KOPT-K1 (cell line): ENCODE measurements at regions not wholly inside any gene's neighbourhood (a gene's known extent, or its start where the extent isn't known, plus 50 kb on each side); places are given as distances from the start of the nearest gene placed in this dataset.

Experiments used
- H3K27ac ChIP-seq: fragments of 200-600 bp; sonication (generic); 2 replicates; pipeline ENCODE4 v1.5.1; 2016; ENCODE audit warnings: antibody characterized with exemption, mild to moderate bottlenecking, low read depth, low read length; ENCODE audit not compliant: poor library complexity, severe bottlenecking
- H3K36me3 ChIP-seq: fragments of 200-600 bp; sonication (generic); 2 replicates; pipeline ENCODE4 v1.5.1; 2017; ENCODE audit warnings: antibody characterized with exemption, mild to moderate bottlenecking, low read length, moderate library complexity; ENCODE audit not compliant: insufficient read depth
- H3K9me3 ChIP-seq: fragments of 200-600 bp; sonication (generic); 2 replicates; pipeline ENCODE4 v1.5.1; 2017; ENCODE audit warnings: antibody characterized with exemption, low read length, mild to moderate bottlenecking; ENCODE audit not compliant: insufficient read depth, poor library complexity, severe bottlenecking

DNA sequence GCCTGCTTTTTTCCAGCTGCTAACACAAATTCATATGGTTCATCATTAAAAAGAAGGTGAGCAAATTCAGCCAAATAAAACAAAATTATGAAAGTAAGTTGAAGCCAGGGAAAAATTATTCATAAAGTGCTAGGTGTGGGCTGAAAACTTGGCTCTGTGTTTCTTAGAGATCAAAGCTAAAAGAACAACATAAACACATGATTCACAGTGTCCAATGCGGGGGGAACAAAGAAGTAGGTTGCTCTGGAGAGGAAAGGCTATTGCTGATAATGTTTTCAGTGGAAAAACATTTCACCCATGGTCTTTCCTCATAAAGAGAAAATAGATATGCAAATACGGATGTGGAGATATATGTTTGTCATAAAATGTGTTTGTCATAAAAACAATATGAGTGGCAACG is 1691.5 kb upstream of the SLC10A2 start:
- Histone ChIP-seq H3K9me3 (no peaks in the 10 kb centered on the region), H3K27ac (no peak overlapping the region), H3K36me3 (no peaks in the 10 kb centered on the region)

DNA sequence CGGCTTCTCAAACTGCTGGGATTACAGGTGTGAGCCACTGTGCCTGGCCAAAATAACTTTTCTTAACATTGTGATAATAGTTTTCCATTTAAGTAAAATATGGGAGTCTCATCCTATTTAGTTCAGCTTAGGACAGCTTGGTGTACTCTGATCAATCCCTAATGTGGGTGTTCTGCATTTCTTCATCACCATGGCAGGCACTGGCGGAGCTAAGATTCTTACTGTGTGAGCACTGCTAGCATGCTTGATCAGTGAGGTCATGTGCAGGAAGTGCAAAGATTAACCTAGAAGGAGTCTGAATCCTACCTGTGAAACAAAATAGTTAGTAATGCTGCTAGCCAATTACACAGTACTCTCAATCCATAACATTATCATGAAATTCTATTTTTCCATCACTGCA is 1684.2 kb upstream of the SLC10A2 start:
- Histone ChIP-seq H3K36me3 (no peaks in the 10 kb centered on the region), H3K9me3 (no peaks in the 10 kb centered on the region), H3K27ac (no peak overlapping the region)

DNA sequence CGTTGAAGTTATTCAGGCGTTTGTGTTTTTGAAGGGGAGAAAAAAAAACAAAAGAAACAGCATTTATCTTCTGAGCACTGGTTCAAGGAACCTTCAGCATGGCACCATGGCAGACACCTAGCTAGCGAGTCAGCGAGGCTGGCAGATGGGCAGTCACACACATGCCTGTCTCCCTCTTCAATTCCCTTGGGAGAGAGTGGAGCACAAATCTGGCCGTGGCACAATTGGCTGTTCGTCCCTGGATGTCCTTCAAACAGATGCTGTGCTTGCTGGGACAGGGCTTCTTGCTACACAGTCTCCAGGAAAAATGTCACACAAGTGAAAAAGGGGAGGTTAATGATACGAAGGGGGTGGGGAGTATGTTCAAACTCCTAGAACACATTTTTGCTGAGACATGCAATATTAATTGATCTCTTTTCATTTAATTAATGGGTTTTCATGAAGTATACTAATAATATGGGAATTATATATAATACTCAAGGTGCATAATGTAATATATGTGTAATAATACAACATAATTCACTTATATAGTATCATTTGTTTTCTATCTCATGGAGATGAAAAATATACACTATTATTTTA is 1674.5 kb upstream of the SLC10A2 start:
- H3K9me3 ChIP-seq = no peaks in the 10 kb centered on the region
- H3K27ac ChIP-seq = no peak overlapping the region
- H3K36me3 ChIP-seq = no peaks in the 10 kb centered on the region

DNA sequence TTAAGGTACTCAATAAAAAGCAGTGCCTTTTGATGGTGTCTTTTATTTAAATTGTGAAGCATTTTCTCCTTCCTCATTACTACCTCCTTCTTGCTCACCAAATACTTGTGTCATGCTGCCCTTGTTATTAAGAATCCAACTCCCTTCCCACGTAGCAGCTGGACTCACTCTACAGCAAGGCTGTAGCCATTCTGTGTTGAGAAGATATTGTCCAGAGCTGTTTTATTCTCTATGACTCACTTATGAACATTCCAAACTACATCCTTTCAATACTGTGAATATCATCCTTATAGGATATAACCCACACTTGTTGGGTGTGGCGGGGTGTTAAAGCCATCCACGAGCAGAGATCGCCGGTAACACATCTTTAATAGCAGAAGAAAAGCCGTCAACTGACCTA is 1671.5 kb upstream of the SLC10A2 start:
- no peaks in the 10 kb centered on the region for H3K36me3 ChIP-seq
- no peaks in the 10 kb centered on the region for H3K9me3 ChIP-seq
- H3K27ac ChIP-seq = no peak overlapping the region

DNA sequence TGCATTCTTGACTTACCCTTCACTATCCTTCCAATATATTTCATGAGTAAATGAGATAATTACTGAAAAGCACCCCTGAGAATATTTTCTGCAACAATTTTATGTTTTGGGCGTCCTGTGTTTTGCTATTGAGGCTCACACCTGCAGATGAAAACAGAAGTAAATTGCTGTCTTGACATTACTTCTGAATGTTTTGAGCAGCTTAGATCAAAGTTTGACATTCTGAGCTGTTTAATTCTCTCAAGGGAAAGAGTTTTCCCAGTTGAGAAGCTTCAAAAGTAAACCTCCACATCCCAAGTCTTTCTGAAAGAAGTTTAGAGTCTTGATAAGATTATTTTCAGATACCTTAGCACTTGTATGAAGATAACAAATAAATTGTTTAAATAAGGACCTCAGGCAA is 1667.2 kb upstream of the SLC10A2 start:
- H3K9me3 ChIP-seq = peaks cover 3% of the 10 kb centered on the region
- no peaks in the 10 kb centered on the region for H3K36me3 ChIP-seq

DNA sequence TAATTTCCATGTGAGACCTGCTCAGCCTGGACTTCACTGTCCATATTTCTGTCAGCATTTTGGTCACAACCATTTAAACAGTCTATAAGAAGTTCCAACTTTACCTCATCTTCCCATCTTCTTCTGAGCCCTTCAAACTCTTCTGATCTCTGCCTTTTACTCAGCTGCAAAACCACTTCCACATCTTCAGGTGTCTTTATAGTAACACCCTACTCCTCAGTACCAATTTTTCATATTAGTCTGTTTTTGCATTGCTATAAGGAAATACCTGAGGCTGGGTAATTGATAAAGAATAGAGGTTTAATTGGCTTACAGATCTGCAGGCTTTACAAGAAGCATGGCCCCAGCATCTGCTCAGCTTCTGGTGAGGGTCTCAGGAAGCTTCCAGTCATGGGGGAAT is 1648.9 kb upstream of the SLC10A2 start:
- peaks cover 8% of the 10 kb centered on the region for H3K9me3 ChIP-seq
- H3K27ac ChIP-seq = no peak overlapping the region
- H3K36me3 ChIP-seq = no peaks in the 10 kb centered on the region

More for the DNA sequence above, 1667.2 kb upstream of the SLC10A2 start:
- no peak overlapping the region for H3K27ac ChIP-seq

DNA sequence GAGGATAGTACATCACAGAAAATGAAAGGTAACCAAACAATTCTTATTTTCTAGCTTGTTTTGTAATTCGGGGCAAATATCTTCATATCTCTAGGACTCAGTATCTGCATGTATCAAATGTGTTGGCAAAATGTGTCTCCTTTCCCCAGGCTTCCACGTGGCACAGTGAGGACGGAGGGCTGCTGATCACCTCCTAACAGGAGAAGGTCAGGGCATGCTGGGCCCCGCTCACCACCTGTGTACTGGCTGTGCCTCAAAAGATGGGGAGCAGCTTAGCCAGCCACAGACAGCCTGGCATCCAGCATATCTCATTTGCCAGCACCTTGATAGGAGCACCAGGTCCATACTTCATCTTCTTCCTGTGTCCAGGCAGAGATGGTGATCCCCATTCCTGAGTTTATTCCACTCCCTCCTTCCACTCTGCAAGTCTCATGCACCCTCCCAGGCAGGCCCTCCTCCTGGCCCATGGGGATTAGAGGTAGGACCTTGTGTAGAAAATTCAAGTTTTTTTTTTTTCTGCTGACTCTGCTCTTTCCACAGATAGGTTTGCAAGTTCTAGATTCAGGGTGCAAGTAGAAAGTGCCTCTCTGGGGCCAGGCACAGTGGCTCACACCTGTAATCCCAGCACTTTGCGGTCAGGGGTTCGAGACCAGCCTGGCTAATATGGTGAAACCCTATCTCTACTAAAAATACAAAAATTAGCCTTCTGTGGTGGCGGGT is 1639.0 kb upstream of the SLC10A2 start:
- H3K27ac ChIP-seq = no peak overlapping the region
- H3K36me3 ChIP-seq = no peaks in the 10 kb centered on the region
- H3K9me3 ChIP-seq = no peaks in the 10 kb centered on the region

DNA sequence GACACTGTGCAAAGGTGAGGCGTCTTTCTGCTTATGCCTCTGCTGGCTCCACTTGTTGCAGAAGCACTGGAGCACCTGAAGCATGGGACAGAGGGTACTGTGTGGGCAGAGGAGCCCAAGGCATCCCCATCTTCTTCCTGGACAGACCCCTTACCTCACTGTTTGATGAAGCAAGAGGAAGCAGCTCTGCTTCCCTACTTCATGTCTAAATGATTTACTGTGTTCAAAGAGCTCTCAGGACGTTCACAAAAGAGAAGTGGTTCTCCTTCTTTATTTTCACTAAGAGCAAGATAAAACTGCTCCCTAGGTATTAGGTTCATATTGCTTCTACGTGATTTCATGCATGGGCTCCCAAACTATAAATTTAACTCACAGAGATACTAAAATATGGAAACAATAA is 1635.4 kb upstream of the SLC10A2 start:
- H3K9me3 ChIP-seq = no peaks in the 10 kb centered on the region
- H3K27ac ChIP-seq = no peak overlapping the region
- no peaks in the 10 kb centered on the region for H3K36me3 ChIP-seq

DNA sequence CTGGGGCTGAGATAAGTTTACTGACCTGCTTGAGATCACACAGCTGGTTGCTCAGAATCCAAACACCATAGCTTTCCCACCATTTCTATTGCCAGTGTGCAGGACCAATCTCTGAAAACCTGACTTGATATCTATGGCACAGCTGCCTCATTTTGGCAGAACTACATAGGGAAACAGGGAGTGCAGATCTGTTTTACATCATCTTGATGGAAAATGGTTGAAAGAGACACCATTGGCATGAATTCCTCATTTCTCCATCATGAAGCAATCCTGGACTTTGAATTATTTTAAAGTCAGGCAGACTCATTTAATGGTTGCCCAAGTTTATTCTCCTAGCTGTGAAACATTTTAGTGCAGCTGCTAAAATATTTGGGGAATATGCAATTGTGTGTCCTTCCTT is 1628.2 kb upstream of the SLC10A2 start:
- H3K36me3 ChIP-seq = no peaks in the 10 kb centered on the region
- peaks cover 4% of the 10 kb centered on the region for H3K9me3 ChIP-seq
- H3K27ac ChIP-seq = no peak overlapping the region

DNA sequence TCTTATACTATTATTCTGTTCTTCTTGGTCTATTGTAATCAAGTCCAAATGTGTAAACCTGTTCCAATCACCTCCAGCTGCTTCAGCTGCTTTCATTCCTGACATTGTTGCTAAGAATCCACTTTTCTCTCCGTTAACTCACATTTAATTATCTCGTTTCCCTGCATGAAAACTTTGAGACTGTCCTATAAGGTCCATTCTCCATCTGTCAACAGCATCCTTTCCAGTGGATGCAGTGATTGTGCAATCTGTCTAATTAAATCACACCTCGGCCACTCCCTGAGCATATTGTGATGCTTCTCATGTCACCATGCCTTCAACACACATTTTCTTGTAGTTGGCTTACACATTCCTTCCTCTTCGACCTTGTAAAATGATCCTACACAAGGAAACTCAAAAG is 1626.9 kb upstream of the SLC10A2 start:
- Histone ChIP-seq H3K27ac (no peak overlapping the region), H3K9me3 (peaks cover 4% of the 10 kb centered on the region), H3K36me3 (no peaks in the 10 kb centered on the region)

DNA sequence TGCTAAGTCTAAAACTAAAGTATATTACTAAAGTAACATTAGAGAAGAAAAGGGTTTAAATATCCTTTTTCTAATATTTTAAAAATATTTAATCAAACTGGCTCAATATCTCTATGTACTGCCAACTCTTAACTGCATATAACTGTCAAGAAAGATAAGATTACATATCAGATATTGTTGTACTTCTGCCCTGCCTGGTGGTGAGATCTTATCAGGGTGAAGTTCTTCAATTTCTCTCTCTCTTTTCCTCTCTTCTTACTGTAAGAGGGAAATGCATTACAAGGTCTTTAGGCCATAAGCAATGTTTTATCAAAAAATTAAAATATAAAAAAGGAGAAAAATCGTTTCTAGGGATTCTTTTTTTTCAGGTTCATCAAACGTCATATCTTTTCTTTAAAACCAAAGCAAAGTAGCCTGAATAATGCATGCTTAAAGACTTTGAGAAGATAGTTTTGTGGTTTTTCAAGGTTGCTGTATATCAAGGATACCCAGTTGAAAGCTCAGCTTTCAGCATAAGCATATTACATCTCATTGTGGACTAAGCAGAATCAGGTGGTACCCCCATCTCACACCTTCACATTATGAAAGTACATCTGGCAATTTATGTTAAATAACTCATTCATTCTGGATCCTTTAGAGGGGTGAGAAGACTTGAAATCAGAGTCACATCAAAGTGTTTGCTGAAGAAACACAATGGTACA is 1625.7 kb upstream of the SLC10A2 start:
- Histone ChIP-seq H3K36me3 (no peaks in the 10 kb centered on the region), H3K9me3 (peaks cover 4% of the 10 kb centered on the region), H3K27ac (peak overlapping the region; percentile 42)

DNA sequence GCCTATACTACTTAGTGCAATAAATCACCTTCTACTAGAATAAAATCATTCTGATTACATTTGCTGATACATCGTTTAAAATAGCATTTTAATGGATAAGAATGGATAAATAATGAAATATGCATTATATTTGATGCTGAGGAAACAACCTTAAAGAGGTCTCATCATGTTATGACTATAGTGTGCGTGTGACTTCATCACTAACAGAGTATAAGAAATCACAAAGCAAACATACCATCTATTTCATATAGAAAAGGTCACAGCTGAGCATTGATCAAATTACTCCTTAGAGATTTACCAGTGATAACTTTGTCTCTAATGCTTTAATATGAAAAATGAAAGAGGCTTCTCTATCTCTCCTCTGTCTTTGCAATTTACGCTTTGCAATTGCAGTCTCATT is 1620.3 kb upstream of the SLC10A2 start:
- Histone ChIP-seq H3K27ac (no peak overlapping the region), H3K36me3 (no peaks in the 10 kb centered on the region), H3K9me3 (no peaks in the 10 kb centered on the region)

DNA sequence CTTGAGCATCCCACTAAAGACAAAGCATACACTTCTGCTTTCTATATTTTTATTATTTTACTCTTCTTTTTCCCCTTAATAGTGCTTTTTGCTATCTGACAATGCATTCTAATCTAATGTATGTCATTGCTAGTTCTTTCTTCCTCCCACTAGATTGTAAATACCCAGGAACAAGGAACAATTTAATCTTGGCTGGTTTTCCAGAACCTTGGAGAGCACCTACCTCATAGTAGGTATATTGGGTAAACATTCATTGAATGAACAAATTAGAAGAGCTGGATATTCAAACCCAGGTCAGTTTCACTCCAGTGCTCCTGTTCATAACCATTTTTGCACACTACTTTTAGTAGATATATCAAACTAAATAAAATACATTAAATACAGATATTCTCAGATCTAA is 1617.6 kb upstream of the SLC10A2 start:
- no peaks in the 10 kb centered on the region for H3K36me3 ChIP-seq
- H3K9me3 ChIP-seq = no peaks in the 10 kb centered on the region
- no peak overlapping the region for H3K27ac ChIP-seq

DNA sequence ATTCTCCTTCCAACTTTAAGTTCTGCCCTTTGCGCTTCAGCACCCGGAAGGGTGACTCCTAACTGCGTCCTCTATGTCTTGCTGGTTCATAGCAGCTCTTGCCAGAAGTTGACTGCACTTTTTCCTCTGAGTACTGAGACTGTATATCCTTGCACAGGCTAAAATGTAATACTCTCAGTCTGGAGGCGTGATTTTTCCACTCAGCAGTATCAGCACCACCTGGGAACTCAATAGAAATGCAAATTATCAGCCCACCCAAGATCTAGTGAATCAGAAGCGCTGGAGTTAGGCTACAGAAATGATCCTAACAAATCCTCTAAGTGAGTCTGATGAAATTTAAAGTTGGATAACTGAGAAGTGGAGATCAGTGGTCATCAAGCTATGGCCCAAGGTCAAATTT is 1611.9 kb upstream of the SLC10A2 start:
- H3K27ac ChIP-seq = no peak overlapping the region
- no peaks in the 10 kb centered on the region for H3K36me3 ChIP-seq
- H3K9me3 ChIP-seq = no peaks in the 10 kb centered on the region

DNA sequence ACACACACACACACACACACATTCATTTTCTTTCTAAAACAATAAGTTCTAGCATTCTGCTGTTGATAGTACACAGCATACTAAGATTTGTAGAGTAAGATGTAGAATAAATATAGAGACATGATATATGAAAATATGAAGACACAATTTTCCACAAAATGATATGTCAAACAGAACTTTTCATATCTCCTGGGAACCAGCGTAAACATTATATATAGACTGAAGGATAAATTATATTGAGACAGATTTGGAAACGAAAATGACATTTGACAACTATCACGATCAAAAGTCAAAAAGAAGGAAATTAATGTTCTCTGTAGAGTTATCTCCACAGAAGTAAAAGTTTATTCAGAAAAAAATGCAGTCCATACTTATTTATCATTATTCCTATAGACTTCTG is 1605.7 kb upstream of the SLC10A2 start:
- Histone ChIP-seq H3K27ac (no peak overlapping the region), H3K36me3 (no peaks in the 10 kb centered on the region), H3K9me3 (no peaks in the 10 kb centered on the region)

DNA sequence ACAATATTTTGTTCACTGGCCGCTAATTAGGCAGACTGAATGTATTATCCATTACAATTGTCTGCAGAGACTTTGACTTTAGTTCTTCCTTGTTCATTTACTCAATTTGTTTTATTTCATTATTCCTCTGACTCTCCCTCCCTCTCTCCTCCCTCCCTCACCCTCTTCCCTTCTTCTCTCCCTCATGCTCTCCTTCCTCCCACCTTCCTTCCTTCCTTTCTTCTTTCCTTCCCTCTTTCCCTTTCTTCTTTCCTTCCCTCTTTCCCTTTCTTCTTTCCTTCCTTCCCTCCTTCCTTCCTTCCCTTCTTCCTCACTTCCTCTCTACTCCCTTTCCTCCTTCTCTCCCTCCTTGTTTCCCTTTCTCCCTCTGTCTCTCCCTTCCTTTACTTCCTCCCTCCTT is 1591.0 kb upstream of the SLC10A2 start:
- H3K36me3 ChIP-seq = no peaks in the 10 kb centered on the region
- no peaks in the 10 kb centered on the region for H3K9me3 ChIP-seq
- H3K27ac ChIP-seq = no peak overlapping the region
